HCT116 (cell line): ENCODE measurements at regions not wholly inside any gene's neighbourhood (a gene's known extent, or its start where the extent isn't known, plus 50 kb on each side); places are given as distances from the start of the nearest gene placed in this dataset.

Experiments used
- ATAC-seq: fragments of 200-7000 bp; cut with Tn5 transposase; 2 replicates; pipeline ENCODE4 v1.9.1; 2020; ENCODE audit warnings: mild to moderate bottlenecking, moderate library complexity
- BruUV-seq: library from RNA; stranded (reverse); fragments of 400-500 nt; replicated peaks from 2 replicates; lab custom pipeline; 2021; lab: Mats Ljungman, UMichigan
- CTCF ChIA-PET: fragments of 300-600 bp; sonication (Branson Sonifier 250); formaldehyde crosslinking; loops from one replicate; lab custom pipeline; 2021; ENCODE audit warnings: antibody characterized with exemption; lab: Charles Lee
- POLR2A ChIA-PET: fragments of 300-600, 350-600 bp; sonication (Branson Sonifier 250); formaldehyde crosslinking; loops from one replicate; lab custom pipeline; 2021; ENCODE audit warnings: antibody characterized with exemption; lab: Charles Lee
- RAD21 ChIA-PET, 2 experiments: fragments of 300-600 bp; sonication (Branson Sonifier 250); formaldehyde crosslinking; loops; one replicate each; lab custom pipeline; 2023; ENCODE audit warnings: low total read pairs in 2 of 2; ENCODE audit not compliant: uncharacterized antibody in 2 of 2, unreplicated experiment in 2 of 2, low non-redundant PET in 1 of 2; lab: Charles Lee
- DNase-seq: peaks from one replicate; pipeline ENCODE4 v3.0.0-alpha.2; 2010; ENCODE audit warnings: low read depth, low spot score
- H2AFZ ChIP-seq: fragments of 200-600 bp; shearing (Covaris generic), sonication (generic); 2 replicates; pipeline ENCODE4 v1.6.1; 2017; ENCODE audit warnings: low read depth, mixed run types, mixed read lengths, antibody characterized with exemption, low read length; ENCODE audit not compliant: poor library complexity, severe bottlenecking
- H3K27ac ChIP-seq: 2 replicates; pipeline ENCODE4 v1.5.1; 2012; ENCODE audit warnings: low read depth, low read length
- H3K27me3 ChIP-seq: fragments of 200-600 bp; sonication (generic); 2 replicates; pipeline ENCODE4 v1.6.1; 2016; ENCODE audit warnings: mixed run types, low read length, mixed read lengths; ENCODE audit not compliant: insufficient read depth
- H3K36me3 ChIP-seq, 2 experiments: fragments of 200-500 bp in 1 of 2; fragments of 200-600 bp in 1 of 2; sonication (Bioruptor generic) in 1 of 2; sonication (generic) in 1 of 2; 2 replicates each; pipeline versions ENCODE4 v1.5.1 to v1.6.1; 2014 to 2016; ENCODE audit warnings: low read length in 2 of 2, inconsistent platforms in 1 of 2, mixed read lengths in 1 of 2, mixed run types in 1 of 2; ENCODE audit not compliant: insufficient read depth in 2 of 2, control insufficient read depth in 1 of 2
- H3K4me1 ChIP-seq, 2 experiments: fragments of 200-600 bp in 1 of 2; sonication (generic) in 1 of 2; 2 replicates each; pipeline versions ENCODE4 v1.5.1 to v1.6.1; 2012 to 2017; ENCODE audit warnings: low read length in 2 of 2, inconsistent platforms in 1 of 2, mild to moderate bottlenecking in 1 of 2, mixed read lengths in 1 of 2, mixed run types in 1 of 2, moderate library complexity in 1 of 2; ENCODE audit not compliant: insufficient read depth in 2 of 2, control insufficient read depth in 1 of 2
- H3K4me2 ChIP-seq: fragments of 200-600 bp; sonication (generic); 2 replicates; pipeline ENCODE4 v1.6.1; 2017; ENCODE audit warnings: mixed run types, low read length, mixed read lengths
- H3K4me3 ChIP-seq, 2 experiments: fragments of 200-600 bp in 1 of 2; sonication (generic) in 1 of 2; replicated peaks in 1 of 2; 2 replicates each; pipeline ENCODE4 v1.5.1; 2011 to 2016; ENCODE audit warnings: low read length in 2 of 2, control low read depth in 1 of 2, low read depth in 1 of 2, mild to moderate bottlenecking in 1 of 2, mixed read lengths in 1 of 2, mixed run types in 1 of 2
- H3K79me2 ChIP-seq: fragments of 200-600 bp; sonication (generic); 2 replicates; pipeline ENCODE4 v1.6.1; 2017; ENCODE audit warnings: mild to moderate bottlenecking, mixed run types, low read length, moderate library complexity, mixed read lengths; ENCODE audit not compliant: insufficient read depth
- H3K9ac ChIP-seq: fragments of 200-600 bp; sonication (generic); 2 replicates; pipeline ENCODE4 v1.6.1; 2016; ENCODE audit warnings: low read length, mixed read lengths
- H3K9me2 ChIP-seq: fragments of 200-600 bp; sonication (generic), shearing (Covaris generic); 2 replicates; pipeline ENCODE4 v1.6.1; 2017; ENCODE audit warnings: mixed run types, mild to moderate bottlenecking, moderate library complexity; ENCODE audit not compliant: insufficient read depth
- H3K9me3 ChIP-seq, 2 experiments: fragments of 200-500 bp in 1 of 2; fragments of 200-600 bp in 1 of 2; sonication (Bioruptor generic) in 1 of 2; sonication (generic) in 1 of 2; 2 replicates each; pipeline ENCODE4 v1.6.1; 2014 to 2017; ENCODE audit warnings: low read length in 2 of 2, mixed read lengths in 2 of 2, inconsistent platforms in 1 of 2, low read depth in 1 of 2, mild to moderate bottlenecking in 1 of 2, mixed run types in 1 of 2, moderate library complexity in 1 of 2; ENCODE audit not compliant: control insufficient read depth in 1 of 2, insufficient read depth in 1 of 2
- H4K20me1 ChIP-seq: fragments of 200-600 bp; sonication (generic), shearing (Covaris generic); 2 replicates; pipeline ENCODE4 v1.6.1; 2017; ENCODE audit warnings: mixed run types, mild to moderate bottlenecking, moderate library complexity; ENCODE audit not compliant: insufficient read depth
- CBX3 ChIP-seq: IDR thresholded peaks from 2 replicates; pipeline ENCODE4 v1.6.1; 2012; ENCODE audit warnings: low read depth
- CEBPB ChIP-seq: IDR thresholded peaks from 2 replicates; pipeline ENCODE4 v1.6.1; 2012; ENCODE audit warnings: low read depth
- ELF1 ChIP-seq: IDR thresholded peaks from 2 replicates; pipeline ENCODE4 v1.6.1; 2012; ENCODE audit warnings: low read depth, borderline replicate concordance
- EZH2phosphoT487 ChIP-seq: fragments of 200-600 bp; IDR thresholded peaks from 2 replicates; pipeline ENCODE4 v1.6.1; 2018; ENCODE audit warnings: antibody characterized with exemption, borderline replicate concordance
- FOSL1 ChIP-seq: IDR thresholded peaks from 2 replicates; pipeline ENCODE4 v1.6.1; 2012; ENCODE audit warnings: low read depth
- POLR2A ChIP-seq: IDR thresholded peaks from 2 replicates; pipeline ENCODE4 v1.7.0; 2011; ENCODE audit warnings: borderline replicate concordance; ENCODE audit not compliant: insufficient read depth, insufficient read length; ENCODE audit errors: extremely low read depth
- POLR2AphosphoS5 ChIP-seq: IDR thresholded peaks from 2 replicates; pipeline ENCODE4 v1.6.1; 2011; ENCODE audit warnings: mild to moderate bottlenecking, low read depth, low read length, moderate library complexity
- RAD21 ChIP-seq: IDR thresholded peaks from 2 replicates; pipeline ENCODE4 v1.6.1; 2012; ENCODE audit warnings: low read depth, mild to moderate bottlenecking
- SIN3A ChIP-seq: IDR thresholded peaks from 2 replicates; pipeline ENCODE4 v1.6.1; 2012; ENCODE audit warnings: low read depth
- SRF ChIP-seq: IDR thresholded peaks from 2 replicates; pipeline ENCODE4 v1.6.1; 2012; ENCODE audit warnings: low read depth
- TCF7L2 ChIP-seq: IDR thresholded peaks from 2 replicates; pipeline ENCODE4 v1.7.0; 2011; ENCODE audit warnings: borderline replicate concordance, inconsistent platforms; ENCODE audit not compliant: insufficient read depth, insufficient read length; ENCODE audit errors: extremely low read depth
- ZNF274 ChIP-seq: fragments of 200-500 bp; sonication (Bioruptor generic); IDR thresholded peaks from 2 replicates; pipeline ENCODE4 v1.6.1; 2014; ENCODE audit warnings: mild to moderate bottlenecking, low read depth, low read length, inconsistent platforms
- intact Hi-C: fragments of 100-400 bp; cut with micrococcal nuclease; formaldehyde crosslinking; loops from 2 replicates; pipeline ENCODE4 v1.10.0; 2022
- TF ChIP-seq, protein P1 (sequence below), 3 experiments: fragments of 200-600 bp in 1 of 3; sonication (generic) in 1 of 3; IDR thresholded peaks in 2 of 3; conservative IDR thresholded peaks in 1 of 3; 2 replicates each; pipeline ENCODE4 v1.5.1; 2012 to 2017; ENCODE audit warnings: low read depth in 2 of 3, low read length in 2 of 3, antibody characterized with exemption in 1 of 3, borderline replicate concordance in 1 of 3, control low read depth in 1 of 3, mild to moderate bottlenecking in 1 of 3, mixed read lengths in 1 of 3, mixed run types in 1 of 3, moderate library complexity in 1 of 3; ENCODE audit not compliant: insufficient read depth in 1 of 3
- TF ChIP-seq, protein P2 (sequence below): IDR thresholded peaks from 2 replicates; pipeline ENCODE4 v1.6.1; 2012
- TF ChIP-seq, protein P3 (sequence below): IDR thresholded peaks from 2 replicates; pipeline ENCODE4 v1.6.1; 2011; ENCODE audit warnings: mild to moderate bottlenecking, low read length, moderate library complexity; ENCODE audit not compliant: insufficient replicate concordance; ENCODE audit errors: extremely low read depth
- TF ChIP-seq, protein P4 (sequence below): IDR thresholded peaks from 2 replicates; pipeline ENCODE4 v1.6.1; 2012; ENCODE audit warnings: low read depth

DNA sequence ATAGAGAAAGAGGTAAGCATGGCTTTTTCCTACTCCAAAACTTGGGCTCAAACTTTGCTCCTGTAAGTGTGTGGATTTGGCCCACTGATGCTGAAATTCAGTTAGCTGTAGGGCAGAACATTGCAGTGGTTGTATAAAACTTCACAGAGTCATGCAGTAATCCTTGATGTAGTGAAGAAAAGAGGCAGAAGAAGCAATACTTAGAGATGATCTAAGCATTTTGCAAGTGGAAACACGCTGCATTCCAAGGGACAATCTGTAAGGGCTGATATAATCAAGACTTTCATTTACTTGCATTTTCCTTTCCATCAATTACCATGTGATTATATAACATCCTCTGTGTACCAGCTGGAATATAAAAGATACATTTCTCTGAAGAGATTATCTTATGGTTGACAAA, 338.8 kb downstream of the DNAJB9 start:
- Histone ChIP-seq H3K9ac (no peak overlapping the region), H3K79me2 (no peaks in the 10 kb centered on the region), H3K4me2 (no peak overlapping the region), H3K4me1 (no peaks in the 10 kb centered on the region), H3K9me2 (no peaks in the 10 kb centered on the region)
- ATAC-seq = no peak
- intact Hi-C loops = no loop called here
- TF ChIP-seq CEBPB (no peak), POLR2AphosphoS5 (no peak), SRF (no peak), ELF1 (no peak), POLR2A (no peak), EZH2phosphoT487 (no peak), FOSL1 (no peak), RAD21 (no peak), ZNF274 (no peak), SIN3A (no peak), TCF7L2 (no peak), CBX3 (no peak)
- TF ChIP-seq, protein P1, sequence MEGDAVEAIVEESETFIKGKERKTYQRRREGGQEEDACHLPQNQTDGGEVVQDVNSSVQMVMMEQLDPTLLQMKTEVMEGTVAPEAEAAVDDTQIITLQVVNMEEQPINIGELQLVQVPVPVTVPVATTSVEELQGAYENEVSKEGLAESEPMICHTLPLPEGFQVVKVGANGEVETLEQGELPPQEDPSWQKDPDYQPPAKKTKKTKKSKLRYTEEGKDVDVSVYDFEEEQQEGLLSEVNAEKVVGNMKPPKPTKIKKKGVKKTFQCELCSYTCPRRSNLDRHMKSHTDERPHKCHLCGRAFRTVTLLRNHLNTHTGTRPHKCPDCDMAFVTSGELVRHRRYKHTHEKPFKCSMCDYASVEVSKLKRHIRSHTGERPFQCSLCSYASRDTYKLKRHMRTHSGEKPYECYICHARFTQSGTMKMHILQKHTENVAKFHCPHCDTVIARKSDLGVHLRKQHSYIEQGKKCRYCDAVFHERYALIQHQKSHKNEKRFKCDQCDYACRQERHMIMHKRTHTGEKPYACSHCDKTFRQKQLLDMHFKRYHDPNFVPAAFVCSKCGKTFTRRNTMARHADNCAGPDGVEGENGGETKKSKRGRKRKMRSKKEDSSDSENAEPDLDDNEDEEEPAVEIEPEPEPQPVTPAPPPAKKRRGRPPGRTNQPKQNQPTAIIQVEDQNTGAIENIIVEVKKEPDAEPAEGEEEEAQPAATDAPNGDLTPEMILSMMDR (IDR thresholded peaks at IDR 0.05 in 2 of 3, conservative IDR thresholded peaks at IDR 0.05 in 1 of 3; ENCODE audit: borderline replicate concordance in 1 of 3, insufficient read depth in 1 of 3, low read depth in 2 of 3, low read length in 2 of 3) = no peak
- TF ChIP-seq, protein P2, sequence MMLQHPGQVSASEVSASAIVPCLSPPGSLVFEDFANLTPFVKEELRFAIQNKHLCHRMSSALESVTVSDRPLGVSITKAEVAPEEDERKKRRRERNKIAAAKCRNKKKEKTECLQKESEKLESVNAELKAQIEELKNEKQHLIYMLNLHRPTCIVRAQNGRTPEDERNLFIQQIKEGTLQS = no peak
- TF ChIP-seq, protein P3, sequence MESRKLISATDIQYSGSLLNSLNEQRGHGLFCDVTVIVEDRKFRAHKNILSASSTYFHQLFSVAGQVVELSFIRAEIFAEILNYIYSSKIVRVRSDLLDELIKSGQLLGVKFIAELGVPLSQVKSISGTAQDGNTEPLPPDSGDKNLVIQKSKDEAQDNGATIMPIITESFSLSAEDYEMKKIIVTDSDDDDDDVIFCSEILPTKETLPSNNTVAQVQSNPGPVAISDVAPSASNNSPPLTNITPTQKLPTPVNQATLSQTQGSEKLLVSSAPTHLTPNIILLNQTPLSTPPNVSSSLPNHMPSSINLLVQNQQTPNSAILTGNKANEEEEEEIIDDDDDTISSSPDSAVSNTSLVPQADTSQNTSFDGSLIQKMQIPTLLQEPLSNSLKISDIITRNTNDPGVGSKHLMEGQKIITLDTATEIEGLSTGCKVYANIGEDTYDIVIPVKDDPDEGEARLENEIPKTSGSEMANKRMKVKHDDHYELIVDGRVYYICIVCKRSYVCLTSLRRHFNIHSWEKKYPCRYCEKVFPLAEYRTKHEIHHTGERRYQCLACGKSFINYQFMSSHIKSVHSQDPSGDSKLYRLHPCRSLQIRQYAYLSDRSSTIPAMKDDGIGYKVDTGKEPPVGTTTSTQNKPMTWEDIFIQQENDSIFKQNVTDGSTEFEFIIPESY = no peak
- TF ChIP-seq, protein P4, sequence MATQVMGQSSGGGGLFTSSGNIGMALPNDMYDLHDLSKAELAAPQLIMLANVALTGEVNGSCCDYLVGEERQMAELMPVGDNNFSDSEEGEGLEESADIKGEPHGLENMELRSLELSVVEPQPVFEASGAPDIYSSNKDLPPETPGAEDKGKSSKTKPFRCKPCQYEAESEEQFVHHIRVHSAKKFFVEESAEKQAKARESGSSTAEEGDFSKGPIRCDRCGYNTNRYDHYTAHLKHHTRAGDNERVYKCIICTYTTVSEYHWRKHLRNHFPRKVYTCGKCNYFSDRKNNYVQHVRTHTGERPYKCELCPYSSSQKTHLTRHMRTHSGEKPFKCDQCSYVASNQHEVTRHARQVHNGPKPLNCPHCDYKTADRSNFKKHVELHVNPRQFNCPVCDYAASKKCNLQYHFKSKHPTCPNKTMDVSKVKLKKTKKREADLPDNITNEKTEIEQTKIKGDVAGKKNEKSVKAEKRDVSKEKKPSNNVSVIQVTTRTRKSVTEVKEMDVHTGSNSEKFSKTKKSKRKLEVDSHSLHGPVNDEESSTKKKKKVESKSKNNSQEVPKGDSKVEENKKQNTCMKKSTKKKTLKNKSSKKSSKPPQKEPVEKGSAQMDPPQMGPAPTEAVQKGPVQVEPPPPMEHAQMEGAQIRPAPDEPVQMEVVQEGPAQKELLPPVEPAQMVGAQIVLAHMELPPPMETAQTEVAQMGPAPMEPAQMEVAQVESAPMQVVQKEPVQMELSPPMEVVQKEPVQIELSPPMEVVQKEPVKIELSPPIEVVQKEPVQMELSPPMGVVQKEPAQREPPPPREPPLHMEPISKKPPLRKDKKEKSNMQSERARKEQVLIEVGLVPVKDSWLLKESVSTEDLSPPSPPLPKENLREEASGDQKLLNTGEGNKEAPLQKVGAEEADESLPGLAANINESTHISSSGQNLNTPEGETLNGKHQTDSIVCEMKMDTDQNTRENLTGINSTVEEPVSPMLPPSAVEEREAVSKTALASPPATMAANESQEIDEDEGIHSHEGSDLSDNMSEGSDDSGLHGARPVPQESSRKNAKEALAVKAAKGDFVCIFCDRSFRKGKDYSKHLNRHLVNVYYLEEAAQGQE = no peak
- TF ChIP-seq, all 23 proteins: peak for 0
- CTCF ChIA-PET = no interaction called here
- Histone ChIP-seq H3K27me3 (no peaks in the 10 kb centered on the region), H4K20me1 (no peaks in the 10 kb centered on the region), H3K9me3 (no peaks in the 10 kb centered on the region), H3K4me3 (no peak overlapping the region), H3K27ac (no peak overlapping the region), H2AFZ (no peak overlapping the region), H3K36me3 (no peaks in the 10 kb centered on the region)
- DNase-seq = no peak
- POLR2A ChIA-PET = no interaction called here
- BruUV-seq = no TSS peak
- RAD21 ChIA-PET = no interaction called here
